ENCODE measurements at regions not wholly inside any gene's neighbourhood (a gene's known extent, or its start where the extent isn't known, plus 50 kb on each side); places are given as distances from the start of the nearest gene placed in this dataset.

DNA sequence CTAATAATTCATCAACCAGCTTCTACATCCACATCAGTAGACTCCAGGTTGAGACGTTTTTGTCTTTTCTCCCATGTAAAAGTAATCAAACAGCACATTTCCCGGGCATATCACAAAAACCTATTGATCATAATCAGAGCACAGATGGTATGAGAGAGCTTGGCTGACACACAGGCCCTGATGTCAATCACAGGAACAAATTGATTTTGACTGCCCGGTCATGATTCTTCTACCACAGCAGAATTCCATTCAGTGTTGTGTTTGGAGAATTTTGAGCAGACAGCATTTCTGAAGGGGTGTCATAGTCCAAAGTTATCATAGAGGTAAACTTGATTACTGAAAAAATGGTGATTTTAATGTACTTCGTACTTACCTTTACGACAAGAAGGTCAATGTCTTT is 351.1 kb downstream of the ZSWIM6 start:
- no peak for DNase-seq (ENCODE audit: low spot score)
- no peak for ATAC-seq

GRCh38 chr5:61683926-61684325 is 351.9 kb downstream of the ZSWIM6 start:
- DNase-seq (ENCODE audit: low spot score): no peak
- no peak for ATAC-seq

GRCh38 chr5:61686491-61687257 is 354.6 kb downstream of the ZSWIM6 start:
- ATAC-seq: no peak
- DNase-seq (ENCODE audit: low spot score): no peak

DNA sequence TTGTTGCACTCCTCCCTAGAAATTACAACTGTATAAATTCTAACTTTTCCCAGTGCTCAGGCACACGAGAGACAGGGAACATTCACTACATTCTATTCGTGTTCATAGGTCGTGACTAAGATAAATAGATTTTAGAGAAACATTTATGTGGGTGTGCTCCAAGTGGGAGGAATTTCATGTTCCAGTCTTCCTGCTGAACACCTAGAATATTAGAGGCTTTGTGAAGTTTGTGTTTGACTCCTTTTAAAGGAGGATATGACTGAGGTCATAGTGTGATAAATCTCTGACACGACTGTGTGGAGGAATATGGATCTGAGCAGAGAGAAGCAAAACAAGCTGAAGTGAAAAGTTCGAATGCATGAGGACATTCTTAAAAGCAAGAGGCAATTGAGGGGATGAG is 355.3 kb downstream of the ZSWIM6 start:
- DNase-seq (ENCODE audit: low spot score) (no peak), ATAC-seq (no peak)

DNA sequence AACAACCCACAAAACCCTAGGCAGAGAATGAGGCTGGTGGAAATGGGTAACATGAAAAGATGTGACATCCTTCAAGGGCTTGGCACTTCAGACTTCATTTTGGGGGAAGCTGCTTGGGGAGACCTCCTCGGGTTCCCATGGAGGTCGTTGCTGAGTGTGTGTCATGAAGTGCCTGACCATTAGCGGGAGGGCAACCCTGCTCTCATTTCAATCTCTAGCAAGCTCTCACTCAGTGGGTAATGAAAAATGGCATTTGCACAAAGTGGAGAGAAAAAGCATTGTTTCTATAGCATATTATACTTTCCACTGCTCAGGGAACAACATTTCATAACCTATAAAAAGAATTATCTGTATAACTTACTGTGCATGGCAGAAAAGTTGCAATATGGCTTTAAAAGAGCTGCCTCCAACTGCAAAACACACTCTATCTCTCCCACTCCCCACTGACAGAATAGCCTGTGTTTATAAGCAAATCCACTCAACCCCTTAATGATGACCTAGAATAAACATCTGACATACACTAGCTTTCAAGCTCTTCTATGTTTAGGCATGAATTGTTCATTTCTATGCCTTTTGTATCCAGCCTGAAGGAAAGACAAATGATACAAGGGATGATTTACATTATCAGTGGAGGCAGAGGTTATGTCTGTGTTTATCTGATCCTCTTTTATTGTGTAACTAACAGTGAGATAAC is 357.2 kb downstream of the ZSWIM6 start:
- DNase-seq (ENCODE audit: low spot score): no peak
- ATAC-seq: no peak

DNA sequence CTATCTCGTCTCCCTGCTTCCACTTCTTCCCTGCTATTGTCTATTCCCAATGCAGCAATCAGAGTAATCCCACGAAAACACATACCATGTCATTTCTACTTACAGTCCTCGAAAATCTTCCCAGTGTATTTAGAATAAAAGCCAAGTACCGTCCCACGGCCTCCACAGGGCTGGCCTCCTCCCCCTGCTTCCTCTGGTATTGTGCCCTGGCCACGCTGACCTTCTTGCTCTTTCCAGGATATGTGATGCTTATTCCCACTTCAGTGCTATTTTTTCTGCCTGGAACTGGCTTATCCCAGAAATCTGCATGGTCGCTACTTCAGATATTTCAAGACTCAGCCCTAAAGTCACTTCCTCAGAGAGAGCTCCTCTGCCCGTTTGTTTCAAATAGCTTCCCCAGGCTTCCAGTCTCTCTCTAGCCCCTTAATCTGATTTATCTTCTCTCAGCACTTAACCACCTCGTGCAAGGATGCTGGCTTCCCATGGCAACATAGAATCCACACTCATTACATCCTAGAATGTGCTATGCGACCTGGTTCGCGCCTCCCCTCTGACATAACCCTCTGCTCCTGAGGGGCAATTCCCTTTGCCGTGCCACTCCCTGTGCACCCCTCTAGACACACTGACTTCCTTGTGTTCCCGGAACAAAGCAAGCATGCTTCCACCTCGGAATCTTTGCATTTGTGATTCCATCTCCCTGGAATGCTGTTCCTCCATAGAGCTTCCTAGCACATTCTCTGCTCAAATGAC is 365.9 kb downstream of the ZSWIM6 start:
- no peak for DNase-seq (ENCODE audit: low spot score)
- ATAC-seq: no peak

DNA sequence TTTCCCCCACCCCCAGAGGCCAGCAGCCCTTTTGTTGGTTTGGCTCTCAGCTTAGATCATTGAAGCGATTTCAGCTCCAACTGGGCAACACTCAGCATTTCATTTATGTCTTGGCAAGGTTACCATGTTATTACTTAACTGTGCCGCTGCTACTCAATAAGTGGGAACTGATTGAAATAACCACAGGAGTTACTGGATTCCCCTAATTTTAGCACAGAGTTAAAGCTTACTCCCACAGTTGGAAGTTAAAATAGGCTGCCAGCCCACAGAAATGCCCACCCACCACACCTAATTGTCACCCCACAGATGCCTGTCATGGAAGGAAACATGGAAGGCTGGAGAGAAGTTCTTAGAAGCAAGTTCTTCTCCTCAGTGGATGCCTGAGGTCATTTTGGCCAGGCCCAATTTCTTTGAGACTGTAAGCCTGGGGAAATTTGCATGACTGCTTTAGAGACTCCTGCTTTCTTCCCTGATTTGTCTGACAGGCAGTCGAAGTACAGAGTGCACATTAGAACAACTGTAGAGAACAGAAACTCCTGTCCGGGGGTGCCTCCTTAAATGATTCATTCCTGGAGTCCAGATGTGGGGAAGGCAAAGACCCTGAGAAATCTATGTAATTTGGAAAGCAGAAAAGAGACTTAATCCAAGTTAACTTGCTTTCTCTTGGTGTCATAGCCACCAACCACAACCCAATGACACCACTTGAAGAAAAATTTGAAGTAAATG is 370.0 kb downstream of the ZSWIM6 start:
- ATAC-seq: peak; percentile 47

DNA sequence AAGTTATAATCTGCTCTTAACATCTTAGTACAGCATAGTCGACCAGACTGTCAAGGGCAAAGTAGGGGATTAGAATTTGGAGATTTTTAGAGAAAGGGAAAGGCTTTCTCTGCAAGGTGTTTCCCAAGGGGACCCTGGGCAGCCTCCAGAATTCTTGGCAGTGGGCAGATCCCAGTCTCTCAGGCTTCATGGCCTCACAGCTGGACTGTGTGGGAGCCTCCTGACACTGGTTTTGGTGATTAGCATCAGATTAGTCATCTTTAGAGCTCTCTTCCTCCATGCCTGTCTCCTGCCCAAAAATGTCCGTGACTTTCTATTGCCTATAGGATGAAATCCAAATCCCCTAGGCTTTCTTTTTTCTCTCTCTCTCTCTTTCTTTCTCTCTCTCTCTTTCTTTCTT is 370.7 kb downstream of the ZSWIM6 start:
- ATAC-seq: no peak
- no peak for DNase-seq (ENCODE audit: low spot score)

More for the DNA sequence above, 370.0 kb downstream of the ZSWIM6 start:
- DNase-seq (ENCODE audit: low spot score): no peak

GRCh38 chr5:61704289-61704688 is 372.2 kb downstream of the ZSWIM6 start:
- ATAC-seq: no peak
- DNase-seq (ENCODE audit: low spot score): no peak

GRCh38 chr5:61706751-61707150 is 374.7 kb downstream of the ZSWIM6 start:
- DNase-seq (ENCODE audit: low spot score) (no peak), ATAC-seq (peak; percentile 59)

- no peak for DNase-seq (ENCODE audit: low spot score)
- ATAC-seq: no peak
Observed at GRCh38 chr5:61719124-61719523, 387.1 kb downstream of the ZSWIM6 start.

- ATAC-seq (no peak), DNase-seq (ENCODE audit: low spot score) (no peak)
Observed at GRCh38 chr5:61720829-61721228, 388.8 kb downstream of the ZSWIM6 start.

DNA sequence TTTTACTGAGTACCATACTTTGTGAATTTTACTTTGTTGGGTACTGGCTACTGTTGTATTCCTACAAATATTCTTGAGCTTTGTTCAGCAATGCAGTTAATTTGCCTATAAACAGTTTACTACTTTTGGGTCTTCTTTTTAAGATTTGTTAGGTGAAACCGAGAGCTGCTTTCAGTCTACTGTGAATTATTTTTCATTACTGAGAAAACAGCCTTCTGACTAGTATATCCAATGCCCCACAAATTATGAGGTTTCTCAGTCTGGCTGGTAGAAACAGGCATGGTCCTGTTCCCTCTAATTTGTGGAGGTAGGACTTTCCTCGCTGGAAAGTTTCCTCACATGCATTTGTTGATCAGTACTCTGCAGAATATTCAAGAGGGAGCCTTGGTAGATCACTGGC is 392.0 kb downstream of the ZSWIM6 start:
- DNase-seq (ENCODE audit: low spot score) (no peak), ATAC-seq (no peak)

DNA sequence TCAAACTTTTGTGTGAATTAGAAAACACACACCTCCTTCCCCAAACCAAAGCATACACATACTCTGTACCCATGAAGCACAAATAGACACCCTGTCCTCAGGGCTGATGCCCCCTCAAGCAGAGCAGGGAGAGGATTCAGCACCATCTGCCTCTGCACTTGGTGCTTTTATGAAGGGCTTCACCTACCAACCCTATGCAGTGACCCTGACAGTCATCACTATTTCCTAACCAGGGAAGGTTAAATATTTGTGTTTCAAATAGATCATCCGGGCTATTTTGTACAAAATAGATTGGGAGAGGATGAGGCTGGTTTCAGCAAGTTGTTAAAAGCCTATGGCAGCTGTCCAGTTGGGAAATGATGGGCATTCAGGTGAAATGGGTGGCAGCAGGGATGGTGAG is 396.2 kb downstream of the ZSWIM6 start:
- DNase-seq (ENCODE audit: low spot score) (no peak), ATAC-seq (peak; percentile 58)

GRCh38 chr5:61730866-61731265 is 398.8 kb downstream of the ZSWIM6 start:
- DNase-seq (ENCODE audit: low spot score) (no peak), ATAC-seq (no peak)

DNA sequence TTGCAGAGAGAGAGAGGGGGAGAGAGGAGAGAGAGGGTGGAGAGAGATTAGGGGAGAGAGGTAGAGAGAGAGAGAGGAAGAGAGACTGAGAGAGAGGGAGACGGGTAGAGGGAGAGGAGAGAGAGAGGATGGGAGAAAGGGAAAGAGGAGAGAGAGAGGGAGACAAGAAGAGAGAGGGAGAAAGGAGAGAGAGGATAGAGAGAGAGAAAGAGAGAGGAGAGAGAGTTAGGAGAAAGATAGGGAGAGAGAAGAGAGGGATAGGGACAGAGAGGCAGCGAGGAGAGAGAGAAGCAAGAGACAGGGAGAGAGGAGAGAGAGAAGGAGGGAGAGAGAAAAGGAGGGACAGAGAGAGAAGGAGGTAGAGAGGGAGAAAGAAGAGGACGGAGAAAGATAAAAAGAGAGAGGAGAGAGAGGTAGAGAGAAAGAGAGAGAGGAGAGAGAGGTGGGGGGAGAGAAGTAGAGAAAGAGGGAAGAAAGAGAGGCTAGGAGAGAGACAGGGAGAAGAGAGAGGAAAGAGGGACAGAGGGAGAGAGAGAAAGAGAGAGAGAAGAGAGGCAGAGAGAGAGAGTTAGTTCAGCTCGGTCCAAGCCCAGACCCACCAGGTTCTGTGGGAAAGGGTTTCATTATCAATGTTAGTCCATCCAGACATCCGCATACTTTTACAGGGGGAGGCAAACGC is 399.3 kb downstream of the ZSWIM6 start:
- ATAC-seq (no peak), DNase-seq (ENCODE audit: low spot score) (no peak)

GRCh38 chr5:61731946-61732314 is 399.9 kb downstream of the ZSWIM6 start:
- ATAC-seq: peak; percentile 46
- DNase-seq (ENCODE audit: low spot score): no peak

DNA sequence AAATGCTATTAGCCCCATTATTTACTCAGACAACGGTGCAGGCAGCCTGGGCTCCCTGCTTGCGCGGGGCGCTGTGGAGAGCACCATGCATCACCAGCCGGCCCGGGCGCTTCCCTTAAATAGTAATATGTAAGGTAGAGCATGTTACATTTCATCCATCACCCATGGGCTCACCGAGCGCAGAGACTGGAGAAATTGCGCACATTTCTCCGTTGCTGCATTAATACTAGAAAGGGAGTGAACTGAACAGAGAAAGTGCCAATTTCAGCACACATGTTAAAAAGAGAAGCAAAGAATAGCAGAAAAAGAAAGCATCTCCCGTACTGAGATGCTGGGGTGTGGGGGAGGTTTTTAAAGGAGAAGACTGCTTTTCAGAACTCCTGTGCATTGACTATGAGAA is 400.3 kb downstream of the ZSWIM6 start:
- ATAC-seq: peak; percentile 30
- no peak for DNase-seq (ENCODE audit: low spot score)

DNA sequence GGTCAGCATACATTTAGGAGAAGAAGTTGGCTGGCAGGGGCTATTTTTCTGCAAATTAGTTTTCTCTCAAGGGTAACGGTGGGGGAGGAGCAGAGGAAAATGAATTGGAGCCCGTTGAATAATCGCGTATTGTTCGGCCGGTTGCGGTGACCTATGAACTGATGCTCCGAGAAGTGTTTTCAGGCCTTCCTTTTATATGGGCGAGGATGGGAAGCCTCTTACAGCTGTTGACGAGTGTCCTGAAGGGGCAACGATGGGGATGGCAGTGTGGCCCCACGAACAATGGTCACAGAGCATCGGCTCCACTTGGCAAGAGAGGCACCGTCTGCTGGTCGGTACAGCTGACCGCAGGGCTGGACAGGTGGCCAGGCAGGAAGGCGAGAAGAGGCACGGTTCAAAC is 400.7 kb downstream of the ZSWIM6 start:
- ATAC-seq (no peak), DNase-seq (ENCODE audit: low spot score) (no peak)

GRCh38 chr5:61734001-61734400 is 401.9 kb downstream of the ZSWIM6 start:
- DNase-seq (ENCODE audit: low spot score) (no peak), ATAC-seq (no peak)

- DNase-seq (ENCODE audit: low spot score) (no peak), ATAC-seq (no peak)
Observed at GRCh38 chr5:61734966-61735365, 402.9 kb downstream of the ZSWIM6 start.

All from left lobe of liver (tissue), 2 donors.